Neural cell (in vitro differentiated cells): ENCODE measurements at regions not wholly inside any gene's neighbourhood (a gene's known extent, or its start where the extent isn't known, plus 50 kb on each side); places are given as distances from the start of the nearest gene placed in this dataset.

Experiments
- EZH2 ChIP-seq: fragments of 200-600, 300-800 bp; shearing (Covaris generic), sonication (generic); IDR thresholded peaks from 2 replicates; pipeline ENCODE4 v1.6.1; 2014; ENCODE audit warnings: antibody characterized with exemption, low read length, borderline replicate concordance, mild to moderate bottlenecking; ENCODE audit not compliant: insufficient read depth, poor library complexity, severe bottlenecking
- TF ChIP-seq, protein P1 (sequence below): fragments of 450-650 bp; IDR thresholded peaks from 2 replicates; pipeline ENCODE4 v1.5.1; 2014; ENCODE audit warnings: antibody characterized with exemption, mild to moderate bottlenecking, moderate library complexity; ENCODE audit not compliant: poor library complexity, severe bottlenecking

GRCh38 chr4:149160370-149160769 lies 655.3 kb downstream of the IQCM start:
- TF ChIP-seq, protein P1, sequence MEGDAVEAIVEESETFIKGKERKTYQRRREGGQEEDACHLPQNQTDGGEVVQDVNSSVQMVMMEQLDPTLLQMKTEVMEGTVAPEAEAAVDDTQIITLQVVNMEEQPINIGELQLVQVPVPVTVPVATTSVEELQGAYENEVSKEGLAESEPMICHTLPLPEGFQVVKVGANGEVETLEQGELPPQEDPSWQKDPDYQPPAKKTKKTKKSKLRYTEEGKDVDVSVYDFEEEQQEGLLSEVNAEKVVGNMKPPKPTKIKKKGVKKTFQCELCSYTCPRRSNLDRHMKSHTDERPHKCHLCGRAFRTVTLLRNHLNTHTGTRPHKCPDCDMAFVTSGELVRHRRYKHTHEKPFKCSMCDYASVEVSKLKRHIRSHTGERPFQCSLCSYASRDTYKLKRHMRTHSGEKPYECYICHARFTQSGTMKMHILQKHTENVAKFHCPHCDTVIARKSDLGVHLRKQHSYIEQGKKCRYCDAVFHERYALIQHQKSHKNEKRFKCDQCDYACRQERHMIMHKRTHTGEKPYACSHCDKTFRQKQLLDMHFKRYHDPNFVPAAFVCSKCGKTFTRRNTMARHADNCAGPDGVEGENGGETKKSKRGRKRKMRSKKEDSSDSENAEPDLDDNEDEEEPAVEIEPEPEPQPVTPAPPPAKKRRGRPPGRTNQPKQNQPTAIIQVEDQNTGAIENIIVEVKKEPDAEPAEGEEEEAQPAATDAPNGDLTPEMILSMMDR: no peak
- TF ChIP-seq EZH2: no peak
